HEK293 (cell line): ENCODE measurements at regions not wholly inside any gene's neighbourhood (a gene's known extent, or its start where the extent isn't known, plus 50 kb on each side); places are given as distances from the start of the nearest gene placed in this dataset.

Experiments
- CTCF ChIA-PET: fragments of 350-600 bp; formaldehyde crosslinking; extraction: SDS; loops from one replicate; lab custom pipeline; 2021; ENCODE audit warnings: antibody characterized with exemption; lab: Yijun Ruan, JAX
- POLR2A ChIA-PET: fragments of 300-600 bp; formaldehyde crosslinking; extraction: SDS; loops from one replicate; lab custom pipeline; 2020; ENCODE audit warnings: antibody characterized with exemption, inconsistent platforms; lab: Yijun Ruan, JAX
- H3K27ac ChIP-seq: fragments of 200-500 bp; sonication (Bioruptor generic); 2 replicates; pipeline ENCODE4 v1.5.1; 2014; ENCODE audit warnings: low read depth, low read length, control low read depth, inconsistent platforms; ENCODE audit errors: extremely low read depth
- H3K36me3 ChIP-seq, 2 experiments: fragments of 200-500 bp in 1 of 2; sonication (Bioruptor generic) in 1 of 2; 1 replicate in 1 of 2; 2 replicates in 1 of 2; pipeline ENCODE4 v1.5.1; 2014 to 2017; ENCODE audit warnings: inconsistent platforms in 2 of 2, low read length in 2 of 2; ENCODE audit not compliant: control insufficient read depth in 2 of 2, insufficient read depth in 1 of 2
- H3K4me1 ChIP-seq: fragments of 200-500 bp; sonication (Bioruptor generic); 2 replicates; pipeline ENCODE4 v1.5.1; 2014; ENCODE audit warnings: mild to moderate bottlenecking, low read length, inconsistent platforms; ENCODE audit not compliant: control insufficient read depth, insufficient read depth
- H3K4me3 ChIP-seq: 2 replicates; pipeline ENCODE4 v1.5.1; 2011; ENCODE audit warnings: low read depth, mild to moderate bottlenecking, control low read depth, low read length, moderate library complexity
- H3K9me3 ChIP-seq: fragments of 200-500 bp; sonication (Bioruptor generic); 2 replicates; pipeline ENCODE4 v1.5.1; 2014; ENCODE audit warnings: low read depth, low read length, inconsistent platforms; ENCODE audit not compliant: control insufficient read depth, insufficient read depth
- AEBP2 ChIP-seq: fragments of 450-650 bp; formaldehyde crosslinking; IDR thresholded peaks from 2 replicates; pipeline ENCODE4 v1.5.1; 2016; ENCODE audit warnings: missing biosample characterization, missing genetic modification characterization, borderline replicate concordance
- BCL11B ChIP-seq: fragments of 450-650 bp; formaldehyde crosslinking; IDR thresholded peaks from 2 replicates; pipeline ENCODE4 v1.5.1; 2016; ENCODE audit warnings: low read depth, missing biosample characterization, missing genetic modification characterization
- BCL6B ChIP-seq: fragments of 450-650 bp; formaldehyde crosslinking; IDR thresholded peaks from 2 replicates; pipeline ENCODE4 v1.5.1; 2017; ENCODE audit warnings: missing biosample characterization, missing genetic modification characterization
- HOXA7 ChIP-seq: sonication (generic); formaldehyde crosslinking; IDR thresholded peaks from 2 replicates; pipeline ENCODE4 v1.8.1; 2022; ENCODE audit warnings: missing genetic modification reagents, borderline replicate concordance
- KLF1 ChIP-seq: fragments of 450-650 bp; formaldehyde crosslinking; IDR thresholded peaks from 2 replicates; pipeline ENCODE4 v1.5.1; 2016; ENCODE audit warnings: missing biosample characterization, missing genetic modification characterization
- MZF1 ChIP-seq: fragments of 450-650 bp; formaldehyde crosslinking; IDR thresholded peaks from 2 replicates; pipeline ENCODE4 v1.5.1; 2017; ENCODE audit warnings: missing biosample characterization, missing genetic modification characterization, borderline replicate concordance
- PRDM1 ChIP-seq: fragments of 450-650 bp; formaldehyde crosslinking; IDR thresholded peaks from 2 replicates; pipeline ENCODE4; 2016; ENCODE audit warnings: missing biosample characterization, missing genetic modification characterization
- REPIN1 ChIP-seq: fragments of 450-650 bp; formaldehyde crosslinking; IDR thresholded peaks from 2 replicates; pipeline ENCODE4 v1.5.1; 2017; ENCODE audit warnings: missing biosample characterization, missing genetic modification characterization, low read depth
- SCRT1 ChIP-seq: fragments of 450-650 bp; formaldehyde crosslinking; IDR thresholded peaks from 2 replicates; pipeline ENCODE4 v1.5.1; 2016; ENCODE audit warnings: missing biosample characterization, missing genetic modification characterization, borderline replicate concordance
- SP2 ChIP-seq: fragments of 450-650 bp; formaldehyde crosslinking; IDR thresholded peaks from 2 replicates; pipeline ENCODE4 v1.5.1; 2016; ENCODE audit warnings: missing biosample characterization, missing genetic modification characterization
- ZBTB20 ChIP-seq: fragments of 450-650 bp; formaldehyde crosslinking; IDR thresholded peaks from 2 replicates; pipeline ENCODE4 v1.5.1; 2016; ENCODE audit warnings: missing biosample characterization, missing genetic modification characterization
- ZFHX2 ChIP-seq: fragments of 450-650 bp; formaldehyde crosslinking; conservative IDR thresholded peaks from 2 replicates; pipeline ENCODE4 v1.5.1; 2016; ENCODE audit warnings: missing biosample characterization, missing genetic modification characterization
- ZFP37 ChIP-seq: fragments of 450-650 bp; formaldehyde crosslinking; IDR thresholded peaks from 2 replicates; pipeline ENCODE4 v1.5.1; 2016; ENCODE audit warnings: missing biosample characterization, missing genetic modification characterization
- ZIC2 ChIP-seq: fragments of 450-650 bp; formaldehyde crosslinking; IDR thresholded peaks from 2 replicates; pipeline ENCODE4 v1.5.1; 2016; ENCODE audit warnings: missing biosample characterization, missing genetic modification characterization
- ZNF140 ChIP-seq: fragments of 450-650 bp; formaldehyde crosslinking; IDR thresholded peaks from 2 replicates; pipeline ENCODE4 v1.5.1; 2016; ENCODE audit warnings: missing biosample characterization, missing genetic modification characterization
- ZNF146 ChIP-seq: fragments of 450-650 bp; formaldehyde crosslinking; IDR thresholded peaks from 2 replicates; pipeline ENCODE4 v1.5.1; 2016; ENCODE audit warnings: missing biosample characterization, missing genetic modification characterization
- ZNF155 ChIP-seq: fragments of 450-650 bp; formaldehyde crosslinking; IDR thresholded peaks from 2 replicates; pipeline ENCODE4 v1.5.1; 2016; ENCODE audit warnings: missing biosample characterization, missing genetic modification characterization
- ZNF2 ChIP-seq: fragments of 450-650 bp; formaldehyde crosslinking; IDR thresholded peaks from 2 replicates; pipeline ENCODE4 v1.5.1; 2016; ENCODE audit warnings: missing biosample characterization, missing genetic modification characterization
- ZNF302 ChIP-seq: fragments of 450-650 bp; formaldehyde crosslinking; IDR thresholded peaks from 2 replicates; pipeline ENCODE4 v1.5.1; 2016; ENCODE audit warnings: missing biosample characterization, missing genetic modification characterization, low read depth
- ZNF311 ChIP-seq: fragments of 450-650 bp; formaldehyde crosslinking; IDR thresholded peaks from 2 replicates; pipeline ENCODE4 v1.5.1; 2017; ENCODE audit warnings: missing biosample characterization, missing genetic modification characterization, borderline replicate concordance
- ZNF362 ChIP-seq: fragments of 450-650 bp; formaldehyde crosslinking; IDR thresholded peaks from 2 replicates; pipeline ENCODE4 v1.5.1; 2016; ENCODE audit warnings: missing biosample characterization, missing genetic modification characterization
- ZNF404 ChIP-seq: fragments of 450-650 bp; formaldehyde crosslinking; IDR thresholded peaks from 2 replicates; pipeline ENCODE4 v1.5.1; 2017; ENCODE audit warnings: missing biosample characterization, missing genetic modification characterization
- ZNF501 ChIP-seq: fragments of 450-650 bp; formaldehyde crosslinking; IDR thresholded peaks from 2 replicates; pipeline ENCODE4 v1.5.1; 2016; ENCODE audit warnings: missing biosample characterization, missing genetic modification characterization
- ZNF560 ChIP-seq: fragments of 450-650 bp; formaldehyde crosslinking; IDR thresholded peaks from 2 replicates; pipeline ENCODE4 v1.5.1; 2017; ENCODE audit warnings: missing biosample characterization, missing genetic modification characterization, borderline replicate concordance
- ZNF580 ChIP-seq: fragments of 450-650 bp; formaldehyde crosslinking; IDR thresholded peaks from 2 replicates; pipeline ENCODE4 v1.5.1; 2016; ENCODE audit warnings: missing biosample characterization, missing genetic modification characterization
- ZNF670 ChIP-seq: fragments of 450-650 bp; formaldehyde crosslinking; IDR thresholded peaks from 2 replicates; pipeline ENCODE4 v1.5.1; 2016; ENCODE audit warnings: missing biosample characterization, missing genetic modification characterization, low read depth
- ZNF701 ChIP-seq: fragments of 450-650 bp; formaldehyde crosslinking; IDR thresholded peaks from 2 replicates; pipeline ENCODE4 v1.5.1; 2016; ENCODE audit warnings: missing biosample characterization, missing genetic modification characterization

- Histone ChIP-seq H3K9me3 (no peaks in the 10 kb centered on the region; the same call in 1 of the 2 replicates), H3K4me1 (no peaks in the 10 kb centered on the region), H3K27ac (no peak overlapping the region), H3K4me3 (no peak overlapping the region)
- TF ChIP-seq ZNF362 (tag by site-specific recombination) = no peak
- TF ChIP-seq ZNF311 (tag by site-specific recombination) = no peak
- TF ChIP-seq BCL11B (tag by site-specific recombination) = no peak
- TF ChIP-seq ZFP37 = no peak
- TF ChIP-seq ZBTB20 (tag by site-specific recombination) = no peak
- no peak for TF ChIP-seq HOXA7
- TF ChIP-seq SP2 (tag by site-specific recombination) = no peak
- no peak for TF ChIP-seq ZNF701 (tag by site-specific recombination)
- no peak for TF ChIP-seq BCL6B (tag by site-specific recombination)
- TF ChIP-seq ZNF302 = no peak
- TF ChIP-seq ZNF580 (tag by site-specific recombination) = no peak
- TF ChIP-seq ZNF404 (tag by site-specific recombination) = no peak
- no peak for TF ChIP-seq ZNF140 (tag by site-specific recombination)
- no peak for TF ChIP-seq PRDM1 (tag by site-specific recombination)
- TF ChIP-seq REPIN1 (tag by site-specific recombination) = no peak
- no peak for TF ChIP-seq KLF1
- no peak for TF ChIP-seq ZNF155 (tag by site-specific recombination)
- TF ChIP-seq MZF1 (tag by site-specific recombination) = no peak
- no peak for TF ChIP-seq ZNF501 (tag by site-specific recombination)
- TF ChIP-seq ZNF146 = no peak
- TF ChIP-seq, all 188 proteins: peak for 0
- ChIA-PET POLR2A (no interaction called here), CTCF (interaction anchor here (1.0 kb wide), 1 partner anchor 18 kb away, joined by 3 read pairs; no protein-coding TSS in a partner anchor)
- H3K36me3 ChIP-seq = no peaks in the 10 kb centered on the region
Observed at GRCh38 chr21:20272791-20273362, 725.3 kb upstream of the NCAM2 start.

- Histone ChIP-seq H3K4me3 (no peak overlapping the region), H3K9me3 (no peaks in the 10 kb centered on the region; the same call in none of the 2 replicates), H3K27ac (no peak overlapping the region), H3K36me3 (no peaks in the 10 kb centered on the region), H3K4me1 (no peaks in the 10 kb centered on the region)
- no peak for TF ChIP-seq ZIC2
- no peak for TF ChIP-seq SCRT1 (tag by site-specific recombination)
- TF ChIP-seq ZFHX2 (tag by site-specific recombination) = no peak
- TF ChIP-seq ZNF2 (tag by site-specific recombination) = no peak
- no peak for TF ChIP-seq AEBP2 (tag by site-specific recombination)
- no peak for TF ChIP-seq ZNF560 (tag by site-specific recombination)
- no peak for TF ChIP-seq ZNF670
- ChIA-PET POLR2A (no interaction called here), CTCF (interaction anchor here (0.6 kb wide), 1 partner anchor 37 kb away, joined by 3 read pairs; no protein-coding TSS in a partner anchor)
Observed at GRCh38 chr21:20276377-20276776, 721.8 kb upstream of the NCAM2 start.
